Type B pancreatic cell (in vitro differentiated cells): ENCODE measurements at regions not wholly inside any gene's neighbourhood (a gene's known extent, or its start where the extent isn't known, plus 50 kb on each side); places are given as distances from the start of the nearest gene placed in this dataset.
"Not testable (repeated sequence)": the region's sequence is repeated elsewhere in the genome, so short reads cannot be mapped to it uniquely, and the experiment has no call there.

Source experiments
- DNase-seq: peaks from one replicate; pipeline ENCODE4 v3.0.0; 2021; ENCODE audit warnings: mixed read lengths; ENCODE audit not compliant: unreplicated experiment; ENCODE audit errors: extremely low spot score
- H3K27ac Mint-ChIP-seq: 2 replicates; pipeline ENCODE4 v1.8.0; 2021; ENCODE audit warnings: mild to moderate bottlenecking, mixed read lengths
- H3K27me3 Mint-ChIP-seq: 2 replicates; pipeline ENCODE4 v1.8.0; 2021; ENCODE audit warnings: mixed read lengths
- H3K36me3 Mint-ChIP-seq: 2 replicates; pipeline ENCODE4 v1.8.0; 2021; ENCODE audit warnings: mixed read lengths
- H3K4me1 Mint-ChIP-seq: one replicate; pipeline ENCODE4 v1.8.0; 2021; ENCODE audit warnings: mixed read lengths; ENCODE audit not compliant: unreplicated experiment
- H3K4me3 Mint-ChIP-seq: 2 replicates; pipeline ENCODE4 v1.8.0; 2021; ENCODE audit warnings: mild to moderate bottlenecking, mixed read lengths
- H3K9me3 Mint-ChIP-seq: 2 replicates; pipeline ENCODE4 v1.8.0; 2021; ENCODE audit warnings: mixed read lengths
- TF ChIP-seq, protein P1 (sequence below): fragments of 200-600 bp; sonication (generic); conservative IDR thresholded peaks from 2 replicates; pipeline ENCODE4 v1.5.0; 2021; ENCODE audit warnings: antibody characterized with exemption, mild to moderate bottlenecking

DNA sequence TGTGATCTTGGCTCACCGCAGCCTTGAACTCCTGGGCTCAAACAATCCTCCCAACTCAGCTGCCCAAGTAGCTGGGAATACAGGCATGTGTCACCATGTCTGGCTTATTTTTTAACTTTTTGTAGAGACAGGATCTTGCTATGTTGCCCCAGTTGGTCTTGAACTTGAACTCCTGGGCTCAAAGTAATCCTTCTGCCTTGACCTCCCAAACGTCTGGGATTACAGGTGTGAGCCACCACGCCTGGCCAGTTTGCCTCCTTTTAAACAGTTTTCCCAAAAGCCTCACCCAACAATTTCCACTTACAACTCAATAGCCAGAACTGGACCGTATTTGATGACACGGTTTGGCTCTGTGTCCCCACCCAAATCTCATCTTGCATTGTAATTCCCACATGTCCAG, 85.4 kb upstream of the FOXN2 start:
- H3K9me3 Mint-ChIP-seq, result no peaks in the 10 kb centered on the region
- TF ChIP-seq, protein P1, sequence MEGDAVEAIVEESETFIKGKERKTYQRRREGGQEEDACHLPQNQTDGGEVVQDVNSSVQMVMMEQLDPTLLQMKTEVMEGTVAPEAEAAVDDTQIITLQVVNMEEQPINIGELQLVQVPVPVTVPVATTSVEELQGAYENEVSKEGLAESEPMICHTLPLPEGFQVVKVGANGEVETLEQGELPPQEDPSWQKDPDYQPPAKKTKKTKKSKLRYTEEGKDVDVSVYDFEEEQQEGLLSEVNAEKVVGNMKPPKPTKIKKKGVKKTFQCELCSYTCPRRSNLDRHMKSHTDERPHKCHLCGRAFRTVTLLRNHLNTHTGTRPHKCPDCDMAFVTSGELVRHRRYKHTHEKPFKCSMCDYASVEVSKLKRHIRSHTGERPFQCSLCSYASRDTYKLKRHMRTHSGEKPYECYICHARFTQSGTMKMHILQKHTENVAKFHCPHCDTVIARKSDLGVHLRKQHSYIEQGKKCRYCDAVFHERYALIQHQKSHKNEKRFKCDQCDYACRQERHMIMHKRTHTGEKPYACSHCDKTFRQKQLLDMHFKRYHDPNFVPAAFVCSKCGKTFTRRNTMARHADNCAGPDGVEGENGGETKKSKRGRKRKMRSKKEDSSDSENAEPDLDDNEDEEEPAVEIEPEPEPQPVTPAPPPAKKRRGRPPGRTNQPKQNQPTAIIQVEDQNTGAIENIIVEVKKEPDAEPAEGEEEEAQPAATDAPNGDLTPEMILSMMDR, result no peak
- no peaks in the 10 kb centered on the region for H3K36me3 Mint-ChIP-seq
- DNase-seq, result no peak
- no peak overlapping the region for H3K4me3 Mint-ChIP-seq
- no peak overlapping the region for H3K27ac Mint-ChIP-seq
- H3K4me1 Mint-ChIP-seq, result no peaks in the 10 kb centered on the region
- H3K27me3 Mint-ChIP-seq, result no peaks in the 10 kb centered on the region

DNA sequence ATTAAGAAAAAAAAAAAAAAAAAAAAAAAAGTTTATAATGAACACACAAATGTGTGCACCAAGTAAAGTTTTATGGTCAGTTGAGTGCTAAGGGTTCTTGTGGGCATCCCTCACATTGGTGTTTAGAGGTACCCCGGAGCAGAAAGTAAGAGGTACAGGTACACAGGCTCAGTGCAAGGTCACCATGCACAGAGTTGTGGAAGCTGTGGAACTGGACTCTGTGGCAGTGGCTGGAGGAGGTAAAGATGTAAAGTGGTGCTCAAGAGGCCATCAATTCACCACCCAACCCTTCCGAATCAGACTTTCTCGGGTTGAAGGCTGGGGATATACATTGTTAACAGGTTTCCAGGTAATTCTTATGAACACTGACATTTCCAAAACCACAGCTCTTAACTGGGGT, 83.6 kb upstream of the FOXN2 start:
- Mint-ChIP-seq H3K27me3 (no peaks in the 10 kb centered on the region), H3K9me3 (no peaks in the 10 kb centered on the region), H3K4me1 (peaks cover 4% of the 10 kb centered on the region), H3K36me3 (no peaks in the 10 kb centered on the region), H3K4me3 (no peak overlapping the region), H3K27ac (no peak overlapping the region)
- TF ChIP-seq, protein P1, result no peak
- DNase-seq, result no peak

DNA sequence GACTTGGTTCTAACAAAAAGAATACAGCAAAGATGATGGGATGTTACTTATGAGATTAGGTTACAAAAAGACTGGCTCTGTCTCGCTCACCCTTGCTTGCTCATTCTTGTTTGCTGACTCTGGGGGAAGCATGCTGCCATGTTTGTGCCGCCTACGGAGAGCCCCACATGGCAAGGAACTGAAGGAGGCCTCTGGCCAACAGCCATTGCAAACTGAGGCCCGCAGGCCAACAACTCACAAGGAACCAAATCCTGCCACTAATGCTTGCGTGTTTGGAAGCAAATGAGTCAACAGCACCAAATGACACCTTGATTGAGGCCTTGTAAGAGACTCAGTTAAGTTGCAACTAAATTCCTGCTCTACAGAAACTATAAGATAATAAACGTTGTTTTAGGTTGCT, 82.1 kb upstream of the FOXN2 start:
- no peak overlapping the region for H3K27ac Mint-ChIP-seq
- H3K4me3 Mint-ChIP-seq, result no peak overlapping the region
- no peaks in the 10 kb centered on the region for H3K27me3 Mint-ChIP-seq
- H3K36me3 Mint-ChIP-seq, result no peaks in the 10 kb centered on the region
- peaks cover 11% of the 10 kb centered on the region for H3K4me1 Mint-ChIP-seq
- no peak for DNase-seq
- H3K9me3 Mint-ChIP-seq, result no peaks in the 10 kb centered on the region
- TF ChIP-seq, protein P1, result no peak

DNA sequence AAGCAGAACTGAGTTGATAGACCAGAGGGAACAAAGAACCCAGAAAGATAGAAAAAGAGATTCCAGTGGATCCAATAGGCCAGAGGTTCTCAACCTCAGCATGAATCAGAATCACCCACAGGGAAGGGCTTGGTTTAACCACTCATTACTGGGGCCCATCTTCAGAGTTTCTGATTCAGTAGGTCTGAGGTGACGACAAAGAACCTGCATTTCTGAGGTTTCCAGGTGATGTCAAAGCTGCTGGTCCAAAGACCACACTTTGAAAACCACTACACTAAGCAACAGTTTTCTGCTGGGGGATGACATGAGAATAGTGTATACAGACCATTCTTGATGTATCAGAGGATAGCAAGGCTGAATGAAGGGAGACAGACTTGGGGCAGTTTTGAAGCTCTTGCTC, 81.5 kb upstream of the FOXN2 start:
- Mint-ChIP-seq H3K4me3 (no peak overlapping the region), H3K27ac (no peak overlapping the region), H3K36me3 (no peaks in the 10 kb centered on the region), H3K9me3 (no peaks in the 10 kb centered on the region), H3K4me1 (peaks cover 11% of the 10 kb centered on the region), H3K27me3 (no peaks in the 10 kb centered on the region)
- no peak for DNase-seq
- TF ChIP-seq, protein P1, result no peak

DNA sequence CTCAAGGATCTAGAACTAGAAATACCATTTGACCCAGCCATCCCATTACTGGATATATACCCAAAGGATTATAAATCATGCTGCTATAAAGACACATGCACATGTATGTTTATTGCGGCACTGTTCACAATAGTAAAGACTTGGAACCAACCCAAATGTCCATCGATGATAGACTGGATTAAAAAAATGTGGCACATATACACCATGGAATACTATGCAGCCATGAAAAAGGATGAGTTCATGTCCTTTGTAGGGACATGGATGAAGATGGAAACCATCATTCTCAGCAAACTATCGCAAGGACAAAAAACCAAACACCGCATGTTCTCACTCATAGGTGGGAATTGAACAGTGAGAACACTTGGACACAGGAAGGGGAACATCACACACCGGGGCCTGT, 80.7 kb upstream of the FOXN2 start:
- not testable (repeated sequence) for H3K27ac Mint-ChIP-seq, H3K4me3 Mint-ChIP-seq, H3K27me3 Mint-ChIP-seq, H3K36me3 Mint-ChIP-seq, H3K9me3 Mint-ChIP-seq, DNase-seq
- peaks cover 11% of the 10 kb centered on the region for H3K4me1 Mint-ChIP-seq

DNA sequence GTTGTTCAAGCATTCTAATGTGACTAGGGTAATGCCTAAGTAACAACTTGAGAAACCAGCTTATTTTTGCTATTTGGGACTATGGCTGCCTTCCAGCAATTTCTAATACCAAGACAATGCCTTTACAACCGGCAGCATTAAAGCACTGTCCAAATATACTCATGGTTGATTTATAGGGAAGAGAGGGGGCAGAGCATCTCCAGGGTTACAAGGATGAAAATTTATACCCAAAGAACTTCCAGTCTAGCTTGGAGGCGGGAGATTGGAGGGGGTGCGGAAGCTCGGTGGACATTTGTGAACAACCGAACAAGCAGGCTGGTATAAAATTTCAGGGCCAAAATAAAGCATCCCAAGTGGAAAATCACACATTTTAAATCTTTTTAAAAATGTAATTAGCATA, 79.4 kb upstream of the FOXN2 start:
- no peak for DNase-seq
- H3K27ac Mint-ChIP-seq, result no peak overlapping the region
- TF ChIP-seq, protein P1, result no peak
- H3K27me3 Mint-ChIP-seq, result no peaks in the 10 kb centered on the region
- H3K9me3 Mint-ChIP-seq, result no peaks in the 10 kb centered on the region
- H3K4me3 Mint-ChIP-seq, result no peak overlapping the region
- no peaks in the 10 kb centered on the region for H3K36me3 Mint-ChIP-seq
- H3K4me1 Mint-ChIP-seq, result peaks cover 11% of the 10 kb centered on the region
